Chondrocyte (in vitro differentiated cells): ENCODE measurements at regions not wholly inside any gene's neighbourhood (a gene's known extent, or its start where the extent isn't known, plus 50 kb on each side); places are given as distances from the start of the nearest gene placed in this dataset.
"Not testable (repeated sequence)": the region's sequence is repeated elsewhere in the genome, so short reads cannot be mapped to it uniquely, and the experiment has no call there.

Experiments
- DNase-seq: peaks from one replicate; pipeline ENCODE4 v3.0.0; 2021; ENCODE audit warnings: mixed read lengths, low spot score
- H3K27ac Mint-ChIP-seq: one replicate; pipeline ENCODE4 v1.8.0; 2021; ENCODE audit warnings: mild to moderate bottlenecking, moderate library complexity, mixed read lengths; ENCODE audit not compliant: unreplicated experiment
- H3K27me3 Mint-ChIP-seq: 2 replicates; pipeline ENCODE4 v1.8.0; 2021; ENCODE audit warnings: low read depth, mixed read lengths
- H3K36me3 Mint-ChIP-seq: 2 replicates; pipeline ENCODE4 v1.8.0; 2021; ENCODE audit warnings: low read depth, mixed read lengths
- H3K4me1 Mint-ChIP-seq: 2 replicates; pipeline ENCODE4 v1.8.0; 2021; ENCODE audit warnings: low read depth, mild to moderate bottlenecking, mixed read lengths
- H3K4me3 Mint-ChIP-seq: one replicate; pipeline ENCODE4 v1.8.0; 2021; ENCODE audit warnings: mild to moderate bottlenecking, moderate library complexity, mixed read lengths; ENCODE audit not compliant: unreplicated experiment
- H3K9me3 Mint-ChIP-seq: 2 replicates; pipeline ENCODE4 v1.8.0; 2021; ENCODE audit warnings: low read depth, mixed read lengths
- TF ChIP-seq, protein P1 (sequence below): fragments of 200-600 bp; sonication (generic); IDR thresholded peaks from 2 replicates; pipeline ENCODE4 v1.5.0; 2021; ENCODE audit warnings: antibody characterized with exemption, mild to moderate bottlenecking, moderate library complexity

GRCh38 chr3:182650568-182651128 lies 142.7 kb upstream of the ATP11B start:
- Mint-ChIP-seq H3K27ac (no peak overlapping the region), H3K9me3 (peaks cover 4% of the 10 kb centered on the region), H3K27me3 (peaks cover 2% of the 10 kb centered on the region)

GRCh38 chr3:182651461-182651860 lies 141.8 kb upstream of the ATP11B start:
- TF ChIP-seq, protein P1, sequence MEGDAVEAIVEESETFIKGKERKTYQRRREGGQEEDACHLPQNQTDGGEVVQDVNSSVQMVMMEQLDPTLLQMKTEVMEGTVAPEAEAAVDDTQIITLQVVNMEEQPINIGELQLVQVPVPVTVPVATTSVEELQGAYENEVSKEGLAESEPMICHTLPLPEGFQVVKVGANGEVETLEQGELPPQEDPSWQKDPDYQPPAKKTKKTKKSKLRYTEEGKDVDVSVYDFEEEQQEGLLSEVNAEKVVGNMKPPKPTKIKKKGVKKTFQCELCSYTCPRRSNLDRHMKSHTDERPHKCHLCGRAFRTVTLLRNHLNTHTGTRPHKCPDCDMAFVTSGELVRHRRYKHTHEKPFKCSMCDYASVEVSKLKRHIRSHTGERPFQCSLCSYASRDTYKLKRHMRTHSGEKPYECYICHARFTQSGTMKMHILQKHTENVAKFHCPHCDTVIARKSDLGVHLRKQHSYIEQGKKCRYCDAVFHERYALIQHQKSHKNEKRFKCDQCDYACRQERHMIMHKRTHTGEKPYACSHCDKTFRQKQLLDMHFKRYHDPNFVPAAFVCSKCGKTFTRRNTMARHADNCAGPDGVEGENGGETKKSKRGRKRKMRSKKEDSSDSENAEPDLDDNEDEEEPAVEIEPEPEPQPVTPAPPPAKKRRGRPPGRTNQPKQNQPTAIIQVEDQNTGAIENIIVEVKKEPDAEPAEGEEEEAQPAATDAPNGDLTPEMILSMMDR = no peak
- Mint-ChIP-seq H3K36me3 (no peaks in the 10 kb centered on the region), H3K27me3 (peaks cover 2% of the 10 kb centered on the region), H3K27ac (no peak overlapping the region), H3K4me1 (no peaks in the 10 kb centered on the region), H3K9me3 (peaks cover 4% of the 10 kb centered on the region), H3K4me3 (no peak overlapping the region)
- no peak for DNase-seq

More at GRCh38 chr3:182650568-182651128, 142.7 kb upstream of the ATP11B start:
- no peaks in the 10 kb centered on the region for H3K4me1 Mint-ChIP-seq
- H3K36me3 Mint-ChIP-seq = no peaks in the 10 kb centered on the region
- no peak for DNase-seq
- H3K4me3 Mint-ChIP-seq = no peak overlapping the region
- TF ChIP-seq, protein P1 = no peak

DNA sequence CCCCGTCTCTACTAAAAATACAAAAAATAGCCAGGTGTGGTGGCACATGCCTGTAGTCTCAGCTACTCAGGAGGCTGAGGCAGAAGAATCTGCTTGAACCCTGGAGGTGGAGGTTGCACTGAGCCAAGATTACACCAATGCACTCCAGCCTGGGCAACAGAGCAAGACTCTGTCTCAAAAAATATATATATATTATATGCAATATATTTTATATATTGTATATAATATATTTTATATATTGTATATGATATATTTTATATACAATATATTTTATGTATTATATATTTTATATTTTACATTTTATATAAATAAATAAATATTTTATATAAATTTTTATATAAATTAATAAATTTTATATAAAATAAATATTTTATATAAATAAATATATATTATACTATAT lies 140.2 kb upstream of the ATP11B start:
- DNase-seq, H3K27me3 Mint-ChIP-seq, H3K4me3 Mint-ChIP-seq, H3K4me1 Mint-ChIP-seq, H3K36me3 Mint-ChIP-seq, H3K9me3 Mint-ChIP-seq, H3K27ac Mint-ChIP-seq: not testable (repeated sequence)

- Mint-ChIP-seq H3K4me3 (no peak overlapping the region), H3K27me3 (peaks cover 11% of the 10 kb centered on the region), H3K4me1 (peaks cover 7% of the 10 kb centered on the region), H3K9me3 (peaks cover 4% of the 10 kb centered on the region), H3K27ac (no peak overlapping the region), H3K36me3 (no peaks in the 10 kb centered on the region)
- TF ChIP-seq, protein P1 = no peak
- DNase-seq = no peak
Observed at GRCh38 chr3:182668541-182668940, 124.8 kb upstream of the ATP11B start.

GRCh38 chr3:182668974-182669373 lies 124.3 kb upstream of the ATP11B start:
- peaks cover 12% of the 10 kb centered on the region for H3K27me3 Mint-ChIP-seq
- no peak overlapping the region for H3K27ac Mint-ChIP-seq
- peaks cover 5% of the 10 kb centered on the region for H3K9me3 Mint-ChIP-seq
- H3K4me1 Mint-ChIP-seq = peaks cover 7% of the 10 kb centered on the region
- TF ChIP-seq, protein P1 = no peak
- H3K4me3 Mint-ChIP-seq = no peak overlapping the region
- no peak for DNase-seq
- H3K36me3 Mint-ChIP-seq = no peaks in the 10 kb centered on the region

DNA sequence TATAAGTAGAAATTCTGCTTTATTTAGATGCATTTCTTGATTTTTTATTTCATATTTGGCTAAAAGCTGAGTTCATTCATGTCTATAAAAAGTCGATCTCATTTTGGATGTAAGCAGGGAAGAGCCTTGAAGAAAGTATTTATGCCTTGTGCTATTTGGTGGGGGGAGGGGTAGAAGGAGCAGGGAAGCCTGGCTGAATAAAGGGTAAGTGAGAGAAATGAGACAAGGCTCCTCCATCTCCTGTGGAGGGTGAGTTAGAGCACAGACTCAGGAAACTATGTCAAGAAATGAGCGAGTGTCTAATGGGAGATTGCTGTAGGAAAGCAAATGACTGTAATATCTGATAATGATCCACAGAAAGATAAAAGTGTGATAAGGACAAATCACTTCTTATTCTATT lies 121.8 kb upstream of the ATP11B start:
- TF ChIP-seq, protein P1 = no peak
- DNase-seq = no peak
- Mint-ChIP-seq H3K27ac (no peak overlapping the region), H3K36me3 (no peaks in the 10 kb centered on the region), H3K4me1 (peaks cover 7% of the 10 kb centered on the region), H3K9me3 (peaks cover 5% of the 10 kb centered on the region), H3K4me3 (no peak overlapping the region), H3K27me3 (peaks cover 14% of the 10 kb centered on the region)
